ENCODE measurements at regions not wholly inside any gene's neighbourhood (a gene's known extent, or its start where the extent isn't known, plus 50 kb on each side); places are given as distances from the start of the nearest gene placed in this dataset.

DNA sequence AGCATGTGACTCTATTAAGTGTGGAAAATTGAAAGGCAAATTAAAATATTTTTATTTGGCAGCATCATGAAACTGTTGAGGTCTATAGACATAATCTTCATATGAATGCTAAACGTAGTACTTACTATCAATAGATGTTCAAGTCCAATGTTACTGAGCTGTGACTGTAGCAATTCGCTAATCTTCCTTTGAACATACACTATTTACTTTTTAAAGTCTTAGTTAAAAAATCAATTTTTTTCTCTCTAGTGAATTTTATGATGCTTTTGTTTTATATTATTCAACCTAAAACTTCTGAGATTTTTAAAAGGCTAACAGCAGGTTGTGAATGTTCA, 85.2 kb upstream of the ELOVL5 start:
- Histone ChIP-seq H3K27me3 (ENCODE audit: control insufficient read depth in 3 of 3, insufficient read depth in 3 of 3, low read length in 2 of 3) (no peaks in the 10 kb centered on the region), H3K9ac (ENCODE audit: insufficient read depth in 1 of 2, low read length in 2 of 2) (no peak overlapping the region), H3K36me3 (ENCODE audit: control insufficient read depth in 4 of 4, insufficient read depth in 4 of 4, low read length in 4 of 4) (no peaks in the 10 kb centered on the region), H3K4me1 (ENCODE audit: control insufficient read depth in 5 of 5, insufficient read depth in 5 of 5, low read length in 5 of 5) (peaks cover 0 to 3% (median 0%) of the 10 kb centered on the region in 5 donors), H3K27ac (ENCODE audit: low read depth in 1 of 2, low read length in 1 of 2) (no peak overlapping the region), H3K4me3 (no peak overlapping the region), H3K9me3 (ENCODE audit: control insufficient read depth in 4 of 4, insufficient read depth in 3 of 4, low read length in 3 of 4) (no peaks in the 10 kb centered on the region)
- no peak for DNase-seq
- TF ChIP-seq, protein P1, sequence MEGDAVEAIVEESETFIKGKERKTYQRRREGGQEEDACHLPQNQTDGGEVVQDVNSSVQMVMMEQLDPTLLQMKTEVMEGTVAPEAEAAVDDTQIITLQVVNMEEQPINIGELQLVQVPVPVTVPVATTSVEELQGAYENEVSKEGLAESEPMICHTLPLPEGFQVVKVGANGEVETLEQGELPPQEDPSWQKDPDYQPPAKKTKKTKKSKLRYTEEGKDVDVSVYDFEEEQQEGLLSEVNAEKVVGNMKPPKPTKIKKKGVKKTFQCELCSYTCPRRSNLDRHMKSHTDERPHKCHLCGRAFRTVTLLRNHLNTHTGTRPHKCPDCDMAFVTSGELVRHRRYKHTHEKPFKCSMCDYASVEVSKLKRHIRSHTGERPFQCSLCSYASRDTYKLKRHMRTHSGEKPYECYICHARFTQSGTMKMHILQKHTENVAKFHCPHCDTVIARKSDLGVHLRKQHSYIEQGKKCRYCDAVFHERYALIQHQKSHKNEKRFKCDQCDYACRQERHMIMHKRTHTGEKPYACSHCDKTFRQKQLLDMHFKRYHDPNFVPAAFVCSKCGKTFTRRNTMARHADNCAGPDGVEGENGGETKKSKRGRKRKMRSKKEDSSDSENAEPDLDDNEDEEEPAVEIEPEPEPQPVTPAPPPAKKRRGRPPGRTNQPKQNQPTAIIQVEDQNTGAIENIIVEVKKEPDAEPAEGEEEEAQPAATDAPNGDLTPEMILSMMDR (IDR thresholded peaks at IDR 0.05; ENCODE audit: control extremely low read depth, extremely low read depth) = no peak
- WGBS, 2 donors = 85 to 90% methylated on average over 2 of the region's 2 CpGs
- ATAC-seq (ENCODE audit: insufficient read depth, low FRiP score) = no peak

DNA sequence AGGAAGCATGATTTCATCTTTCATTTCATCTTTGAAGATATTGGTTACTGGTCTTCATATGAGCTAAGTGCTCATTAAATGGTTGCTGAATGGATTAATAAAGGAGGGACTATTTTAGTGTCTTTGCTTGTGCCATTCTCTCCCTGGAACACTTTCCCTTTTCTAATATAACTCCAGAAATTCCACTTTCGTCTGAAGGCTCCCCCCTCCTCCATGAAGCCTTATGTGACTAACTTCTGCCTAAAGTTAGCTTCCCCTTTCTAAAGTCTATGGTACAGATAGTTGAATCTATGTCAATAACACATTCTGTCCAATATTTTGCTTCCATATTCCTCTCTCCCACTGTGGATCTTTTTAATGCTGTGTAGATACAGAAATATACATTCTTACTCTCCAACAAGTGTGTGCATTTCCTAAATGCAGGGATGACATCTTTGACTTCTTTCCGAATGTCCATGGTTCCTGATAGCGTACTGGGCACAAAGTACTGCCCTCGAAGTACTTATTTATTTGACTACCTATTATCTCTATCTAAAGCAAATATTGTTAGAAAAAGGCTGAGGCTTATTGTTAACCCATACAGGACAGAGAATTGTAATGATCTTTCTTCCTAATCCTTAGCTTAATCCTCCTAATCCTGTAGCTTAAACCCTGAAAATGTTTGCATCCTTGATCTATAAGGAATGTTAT, 84.7 kb upstream of the ELOVL5 start:
- no peaks in the 10 kb centered on the region for H3K36me3 ChIP-seq (ENCODE audit: control insufficient read depth in 4 of 4, insufficient read depth in 4 of 4, low read length in 4 of 4)
- DNase-seq (no peak), ATAC-seq (ENCODE audit: insufficient read depth, low FRiP score) (peak; percentile 10)
- H3K27ac ChIP-seq (ENCODE audit: low read depth in 1 of 2, low read length in 1 of 2) = no peak overlapping the region
- no peak overlapping the region for H3K9ac ChIP-seq (ENCODE audit: insufficient read depth in 1 of 2, low read length in 2 of 2)
- TF ChIP-seq, protein P1 (IDR thresholded peaks at IDR 0.05; ENCODE audit: control extremely low read depth, extremely low read depth) = no peak
- H3K9me3 ChIP-seq (ENCODE audit: control insufficient read depth in 4 of 4, insufficient read depth in 3 of 4, low read length in 3 of 4) = no peaks in the 10 kb centered on the region
- peaks cover 0 to 3% (median 0%) of the 10 kb centered on the region in 5 donors for H3K4me1 ChIP-seq (ENCODE audit: control insufficient read depth in 5 of 5, insufficient read depth in 5 of 5, low read length in 5 of 5)
- no peaks in the 10 kb centered on the region for H3K27me3 ChIP-seq (ENCODE audit: control insufficient read depth in 3 of 3, insufficient read depth in 3 of 3, low read length in 2 of 3)
- H3K4me3 ChIP-seq = no peak overlapping the region
- WGBS, 2 donors = 54 to 66% methylated on average over 4 of the region's 4 CpGs

DNA sequence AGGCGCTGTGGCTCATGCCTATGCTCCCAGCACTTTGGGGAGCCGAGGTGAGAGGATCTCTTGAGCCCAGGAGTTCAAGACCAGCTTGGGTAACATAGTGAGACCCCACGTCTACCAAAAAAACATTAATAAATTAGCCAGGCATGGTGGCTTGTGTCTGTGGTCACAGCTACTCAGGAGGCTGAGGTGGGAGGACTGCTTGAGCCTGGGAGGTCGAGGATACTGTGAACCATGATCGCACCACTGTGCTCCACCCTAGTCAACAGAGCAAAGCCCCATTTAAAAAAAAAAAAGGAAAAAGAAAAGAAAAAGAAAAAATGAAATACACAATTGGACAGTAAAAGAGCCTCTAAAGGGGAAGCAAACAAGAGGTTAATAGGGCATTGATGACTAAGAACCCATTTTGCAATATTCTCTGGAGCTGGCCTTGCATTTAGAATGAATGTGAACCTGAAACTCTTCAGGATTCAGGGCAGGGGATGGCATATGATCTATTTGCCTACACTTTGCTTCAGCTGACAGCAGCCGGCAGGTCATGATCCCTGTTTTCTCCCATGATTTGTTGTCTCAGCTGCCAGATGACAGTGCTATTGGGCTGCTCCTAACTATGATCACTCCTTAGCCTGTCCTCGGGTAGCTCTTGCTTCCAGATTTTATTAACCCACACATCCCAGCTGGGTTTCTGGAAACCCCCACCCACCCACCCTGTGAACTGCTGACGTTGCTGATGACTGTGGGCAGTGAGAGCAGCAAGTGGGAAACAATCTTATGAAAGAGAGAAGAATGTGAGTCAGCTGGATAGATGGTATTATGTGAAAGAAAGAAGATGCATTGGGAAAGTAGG, 83.8 kb upstream of the ELOVL5 start:
- Histone ChIP-seq H3K36me3 (ENCODE audit: control insufficient read depth in 4 of 4, insufficient read depth in 4 of 4, low read length in 4 of 4) (no peaks in the 10 kb centered on the region), H3K9me3 (ENCODE audit: control insufficient read depth in 4 of 4, insufficient read depth in 3 of 4, low read length in 3 of 4) (no peaks in the 10 kb centered on the region), H3K27me3 (ENCODE audit: control insufficient read depth in 3 of 3, insufficient read depth in 3 of 3, low read length in 2 of 3) (no peaks in the 10 kb centered on the region), H3K4me3 (no peak overlapping the region), H3K27ac (ENCODE audit: low read depth in 1 of 2, low read length in 1 of 2) (peak overlapping the region in 1 of 2 donors; percentile 67), H3K9ac (ENCODE audit: insufficient read depth in 1 of 2, low read length in 2 of 2) (no peak overlapping the region), H3K4me1 (ENCODE audit: control insufficient read depth in 5 of 5, insufficient read depth in 5 of 5, low read length in 5 of 5) (peaks cover 0 to 3% (median 0%) of the 10 kb centered on the region in 5 donors)
- TF ChIP-seq, protein P1 (IDR thresholded peaks at IDR 0.05; ENCODE audit: control extremely low read depth, extremely low read depth) = no peak
- 70 to 73% methylated on average over 8 of the region's 8 CpGs for WGBS, 2 donors
- peak; percentile 70 for ATAC-seq (ENCODE audit: insufficient read depth, low FRiP score)
- peak in 1 of 3 donors; percentile 10 for DNase-seq
